SK-N-SH treated with all-trans-retinoic acid at 6 μM for 48 hours (cell line): ENCODE measurements at regions not wholly inside any gene's neighbourhood (a gene's known extent, or its start where the extent isn't known, plus 50 kb on each side); places are given as distances from the start of the nearest gene placed in this dataset.

Source experiments
- ATAC-seq: fragments of 200-7000 bp; cut with Tn5 transposase; 3 replicates; pipeline ENCODE4 v1.9.1; 2020; ENCODE audit warnings: mild to moderate bottlenecking, moderate library complexity
- ARNTL ChIP-seq: fragments of 450-650 bp; formaldehyde crosslinking; IDR thresholded peaks from 2 replicates; pipeline ENCODE4 v1.5.0; 2020; ENCODE audit warnings: low read depth, mild to moderate bottlenecking, moderate library complexity, borderline replicate concordance
- BACH2 ChIP-seq: fragments of 250-450 bp; sonication (Bioruptor Pico); IDR thresholded peaks from 2 replicates; pipeline ENCODE4 v1.9.0; 2021; ENCODE audit warnings: mild to moderate bottlenecking, borderline replicate concordance
- CSDC2 ChIP-seq: fragments of 250-450 bp; sonication (Bioruptor Pico); IDR thresholded peaks from 2 replicates; pipeline ENCODE4 v1.5.0; 2020; ENCODE audit warnings: mild to moderate bottlenecking, moderate library complexity
- ESRRG ChIP-seq: fragments of 250-450 bp; sonication (Bioruptor Pico); IDR thresholded peaks from 2 replicates; pipeline ENCODE4 v1.6.1; 2021; ENCODE audit warnings: mild to moderate bottlenecking
- GLIS3 ChIP-seq: fragments of 250-450 bp; sonication (Bioruptor Pico); IDR thresholded peaks from 2 replicates; pipeline ENCODE4 v1.5.0; 2020; ENCODE audit warnings: mild to moderate bottlenecking, moderate library complexity
- ISL1 ChIP-seq: fragments of 250-450 bp; sonication (Bioruptor Pico); IDR thresholded peaks from 2 replicates; pipeline ENCODE4 v2.1.2; 2022; ENCODE audit warnings: mild to moderate bottlenecking, moderate library complexity
- OSR1 ChIP-seq: fragments of 250-450 bp; sonication (Bioruptor Pico); IDR thresholded peaks from 2 replicates; pipeline ENCODE4 v1.8.0; 2022; ENCODE audit warnings: moderate library complexity, mild to moderate bottlenecking, inconsistent platforms
- POU6F1 ChIP-seq: fragments of 250-450 bp; sonication (Bioruptor Pico); IDR thresholded peaks from 2 replicates; pipeline ENCODE4 v1.8.0; 2021; ENCODE audit warnings: low read depth, mild to moderate bottlenecking, moderate library complexity, borderline replicate concordance
- PPARA ChIP-seq: fragments of 250-450 bp; sonication (Bioruptor Pico); IDR thresholded peaks from 2 replicates; pipeline ENCODE4 v1.5.0; 2020; ENCODE audit warnings: mild to moderate bottlenecking, borderline replicate concordance
- RARB ChIP-seq: fragments of 250-450 bp; sonication (Bioruptor Pico); IDR thresholded peaks from 2 replicates; pipeline ENCODE4 v1.8.0; 2021; ENCODE audit warnings: mild to moderate bottlenecking, moderate library complexity
- SNAI2 ChIP-seq: fragments of 250-450 bp; sonication (Bioruptor Pico); IDR thresholded peaks from 2 replicates; pipeline ENCODE4 v1.5.0; 2020; ENCODE audit warnings: mild to moderate bottlenecking, moderate library complexity
- TCF4 ChIP-seq: fragments of 250-450 bp; sonication (Bioruptor Pico); IDR thresholded peaks from 2 replicates; pipeline ENCODE4 v1.8.0; 2021; ENCODE audit warnings: mild to moderate bottlenecking, moderate library complexity, borderline replicate concordance
- ZC3H10 ChIP-seq: fragments of 250-450 bp; sonication (Bioruptor Pico); IDR thresholded peaks from 2 replicates; pipeline ENCODE4 v1.5.1; 2021; ENCODE audit warnings: mild to moderate bottlenecking, moderate library complexity
- ZFP3 ChIP-seq: fragments of 250-450 bp; sonication (Bioruptor Pico); IDR thresholded peaks from 2 replicates; pipeline ENCODE4 v1.5.0; 2020; ENCODE audit warnings: mild to moderate bottlenecking, moderate library complexity
- ZFP30 ChIP-seq: fragments of 450-650 bp; formaldehyde crosslinking; IDR thresholded peaks from 2 replicates; pipeline ENCODE4 v1.5.0; 2022; ENCODE audit warnings: mild to moderate bottlenecking, moderate library complexity
- ZNF565 ChIP-seq: fragments of 450-650 bp; formaldehyde crosslinking; conservative IDR thresholded peaks from 2 replicates; pipeline ENCODE4 v1.5.0; 2020; ENCODE audit warnings: low read depth, mild to moderate bottlenecking, moderate library complexity
- ZNF70 ChIP-seq: fragments of 450-650 bp; formaldehyde crosslinking; IDR thresholded peaks from 2 replicates; pipeline ENCODE4 v1.5.0; 2020; ENCODE audit warnings: mild to moderate bottlenecking, moderate library complexity
- ZNF8 ChIP-seq: fragments of 450-650 bp; formaldehyde crosslinking; IDR thresholded peaks from 2 replicates; pipeline ENCODE4 v1.5.0; 2020; ENCODE audit warnings: mild to moderate bottlenecking, moderate library complexity
- TF ChIP-seq, protein P1 (sequence below): fragments of 250-450 bp; sonication (Bioruptor Pico); IDR thresholded peaks from 2 replicates; pipeline ENCODE4 v1.5.1; 2020; ENCODE audit warnings: low read depth, mild to moderate bottlenecking, moderate library complexity
- TF ChIP-seq, protein P2 (sequence below): fragments of 250-450 bp; sonication (Bioruptor Pico); IDR thresholded peaks from 2 replicates; pipeline ENCODE4 v1.5.1; 2021; ENCODE audit warnings: mild to moderate bottlenecking, moderate library complexity
- TF ChIP-seq, protein P3 (sequence below): fragments of 250-450 bp; sonication (Bioruptor Pico); IDR thresholded peaks from 2 replicates; pipeline ENCODE4 v1.8.0; 2020; ENCODE audit warnings: mild to moderate bottlenecking, moderate library complexity, borderline replicate concordance
- TF ChIP-seq, protein P4 (sequence below): fragments of 250-450 bp; sonication (Bioruptor Pico); IDR thresholded peaks from 2 replicates; pipeline ENCODE4 v1.5.0; 2020; ENCODE audit warnings: mild to moderate bottlenecking, moderate library complexity

DNA sequence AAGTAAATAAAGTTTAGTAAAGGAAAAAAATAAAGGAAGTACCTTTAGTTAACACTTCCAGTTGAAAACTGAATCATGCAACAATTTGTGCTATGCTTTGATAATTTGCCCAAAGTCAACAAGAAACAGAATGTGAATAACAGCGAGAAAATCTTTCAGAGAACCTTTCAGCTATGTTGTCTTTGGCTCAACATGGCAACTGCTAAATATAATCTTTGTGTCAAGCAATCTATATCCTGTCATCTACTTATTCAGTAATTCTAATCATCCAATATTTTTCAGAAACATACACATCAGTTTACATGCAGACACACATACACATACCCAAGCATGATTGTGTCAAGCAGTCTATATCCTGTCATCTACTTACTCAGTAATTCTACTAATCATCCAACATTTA is 136.0 kb upstream of the PABPC4L start:
- no peak for TF ChIP-seq ZNF8
- no peak for TF ChIP-seq BACH2
- TF ChIP-seq, protein P1, sequence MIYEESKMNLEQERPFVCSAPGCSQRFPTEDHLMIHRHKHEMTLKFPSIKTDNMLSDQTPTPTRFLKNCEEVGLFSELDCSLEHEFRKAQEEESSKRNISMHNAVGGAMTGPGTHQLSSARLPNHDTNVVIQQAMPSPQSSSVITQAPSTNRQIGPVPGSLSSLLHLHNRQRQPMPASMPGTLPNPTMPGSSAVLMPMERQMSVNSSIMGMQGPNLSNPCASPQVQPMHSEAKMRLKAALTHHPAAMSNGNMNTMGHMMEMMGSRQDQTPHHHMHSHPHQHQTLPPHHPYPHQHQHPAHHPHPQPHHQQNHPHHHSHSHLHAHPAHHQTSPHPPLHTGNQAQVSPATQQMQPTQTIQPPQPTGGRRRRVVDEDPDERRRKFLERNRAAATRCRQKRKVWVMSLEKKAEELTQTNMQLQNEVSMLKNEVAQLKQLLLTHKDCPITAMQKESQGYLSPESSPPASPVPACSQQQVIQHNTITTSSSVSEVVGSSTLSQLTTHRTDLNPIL (CRISPR knock-in tag) = no peak
- TF ChIP-seq OSR1 = no peak
- TF ChIP-seq, protein P2, sequence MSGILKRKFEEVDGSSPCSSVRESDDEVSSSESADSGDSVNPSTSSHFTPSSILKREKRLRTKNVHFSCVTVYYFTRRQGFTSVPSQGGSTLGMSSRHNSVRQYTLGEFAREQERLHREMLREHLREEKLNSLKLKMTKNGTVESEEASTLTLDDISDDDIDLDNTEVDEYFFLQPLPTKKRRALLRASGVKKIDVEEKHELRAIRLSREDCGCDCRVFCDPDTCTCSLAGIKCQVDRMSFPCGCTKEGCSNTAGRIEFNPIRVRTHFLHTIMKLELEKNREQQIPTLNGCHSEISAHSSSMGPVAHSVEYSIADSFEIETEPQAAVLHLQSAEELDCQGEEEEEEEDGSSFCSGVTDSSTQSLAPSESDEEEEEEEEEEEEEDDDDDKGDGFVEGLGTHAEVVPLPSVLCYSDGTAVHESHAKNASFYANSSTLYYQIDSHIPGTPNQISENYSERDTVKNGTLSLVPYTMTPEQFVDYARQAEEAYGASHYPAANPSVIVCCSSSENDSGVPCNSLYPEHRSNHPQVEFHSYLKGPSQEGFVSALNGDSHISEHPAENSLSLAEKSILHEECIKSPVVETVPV (CRISPR knock-in tag) = no peak
- no peak for TF ChIP-seq RARB (CRISPR knock-in tag)
- TF ChIP-seq, protein P3, sequence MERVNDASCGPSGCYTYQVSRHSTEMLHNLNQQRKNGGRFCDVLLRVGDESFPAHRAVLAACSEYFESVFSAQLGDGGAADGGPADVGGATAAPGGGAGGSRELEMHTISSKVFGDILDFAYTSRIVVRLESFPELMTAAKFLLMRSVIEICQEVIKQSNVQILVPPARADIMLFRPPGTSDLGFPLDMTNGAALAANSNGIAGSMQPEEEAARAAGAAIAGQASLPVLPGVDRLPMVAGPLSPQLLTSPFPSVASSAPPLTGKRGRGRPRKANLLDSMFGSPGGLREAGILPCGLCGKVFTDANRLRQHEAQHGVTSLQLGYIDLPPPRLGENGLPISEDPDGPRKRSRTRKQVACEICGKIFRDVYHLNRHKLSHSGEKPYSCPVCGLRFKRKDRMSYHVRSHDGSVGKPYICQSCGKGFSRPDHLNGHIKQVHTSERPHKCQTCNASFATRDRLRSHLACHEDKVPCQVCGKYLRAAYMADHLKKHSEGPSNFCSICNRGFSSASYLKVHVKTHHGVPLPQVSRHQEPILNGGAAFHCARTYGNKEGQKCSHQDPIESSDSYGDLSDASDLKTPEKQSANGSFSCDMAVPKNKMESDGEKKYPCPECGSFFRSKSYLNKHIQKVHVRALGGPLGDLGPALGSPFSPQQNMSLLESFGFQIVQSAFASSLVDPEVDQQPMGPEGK = no peak
- no peak for TF ChIP-seq ARNTL (CRISPR knock-in tag)
- no peak for TF ChIP-seq ZNF565
- TF ChIP-seq, protein P4, sequence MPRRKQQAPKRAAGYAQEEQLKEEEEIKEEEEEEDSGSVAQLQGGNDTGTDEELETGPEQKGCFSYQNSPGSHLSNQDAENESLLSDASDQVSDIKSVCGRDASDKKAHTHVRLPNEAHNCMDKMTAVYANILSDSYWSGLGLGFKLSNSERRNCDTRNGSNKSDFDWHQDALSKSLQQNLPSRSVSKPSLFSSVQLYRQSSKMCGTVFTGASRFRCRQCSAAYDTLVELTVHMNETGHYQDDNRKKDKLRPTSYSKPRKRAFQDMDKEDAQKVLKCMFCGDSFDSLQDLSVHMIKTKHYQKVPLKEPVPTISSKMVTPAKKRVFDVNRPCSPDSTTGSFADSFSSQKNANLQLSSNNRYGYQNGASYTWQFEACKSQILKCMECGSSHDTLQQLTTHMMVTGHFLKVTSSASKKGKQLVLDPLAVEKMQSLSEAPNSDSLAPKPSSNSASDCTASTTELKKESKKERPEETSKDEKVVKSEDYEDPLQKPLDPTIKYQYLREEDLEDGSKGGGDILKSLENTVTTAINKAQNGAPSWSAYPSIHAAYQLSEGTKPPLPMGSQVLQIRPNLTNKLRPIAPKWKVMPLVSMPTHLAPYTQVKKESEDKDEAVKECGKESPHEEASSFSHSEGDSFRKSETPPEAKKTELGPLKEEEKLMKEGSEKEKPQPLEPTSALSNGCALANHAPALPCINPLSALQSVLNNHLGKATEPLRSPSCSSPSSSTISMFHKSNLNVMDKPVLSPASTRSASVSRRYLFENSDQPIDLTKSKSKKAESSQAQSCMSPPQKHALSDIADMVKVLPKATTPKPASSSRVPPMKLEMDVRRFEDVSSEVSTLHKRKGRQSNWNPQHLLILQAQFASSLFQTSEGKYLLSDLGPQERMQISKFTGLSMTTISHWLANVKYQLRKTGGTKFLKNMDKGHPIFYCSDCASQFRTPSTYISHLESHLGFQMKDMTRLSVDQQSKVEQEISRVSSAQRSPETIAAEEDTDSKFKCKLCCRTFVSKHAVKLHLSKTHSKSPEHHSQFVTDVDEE (CRISPR knock-in tag) = no peak
- TF ChIP-seq, all 23 proteins: peak for 0
- no peak for ATAC-seq

- TF ChIP-seq CSDC2 (CRISPR knock-in tag) = no peak
- no peak for TF ChIP-seq ESRRG
- no peak for TF ChIP-seq PPARA (CRISPR knock-in tag)
- no peak for TF ChIP-seq ZC3H10 (CRISPR knock-in tag)
- no peak for TF ChIP-seq BACH2
- no peak for TF ChIP-seq ISL1 (CRISPR knock-in tag)
- peak; percentile 36; the same call in 2 of the 3 replicates for ATAC-seq
Measured at GRCh38 chr4:134328741-134329140, 127.2 kb upstream of the PABPC4L start.

DNA sequence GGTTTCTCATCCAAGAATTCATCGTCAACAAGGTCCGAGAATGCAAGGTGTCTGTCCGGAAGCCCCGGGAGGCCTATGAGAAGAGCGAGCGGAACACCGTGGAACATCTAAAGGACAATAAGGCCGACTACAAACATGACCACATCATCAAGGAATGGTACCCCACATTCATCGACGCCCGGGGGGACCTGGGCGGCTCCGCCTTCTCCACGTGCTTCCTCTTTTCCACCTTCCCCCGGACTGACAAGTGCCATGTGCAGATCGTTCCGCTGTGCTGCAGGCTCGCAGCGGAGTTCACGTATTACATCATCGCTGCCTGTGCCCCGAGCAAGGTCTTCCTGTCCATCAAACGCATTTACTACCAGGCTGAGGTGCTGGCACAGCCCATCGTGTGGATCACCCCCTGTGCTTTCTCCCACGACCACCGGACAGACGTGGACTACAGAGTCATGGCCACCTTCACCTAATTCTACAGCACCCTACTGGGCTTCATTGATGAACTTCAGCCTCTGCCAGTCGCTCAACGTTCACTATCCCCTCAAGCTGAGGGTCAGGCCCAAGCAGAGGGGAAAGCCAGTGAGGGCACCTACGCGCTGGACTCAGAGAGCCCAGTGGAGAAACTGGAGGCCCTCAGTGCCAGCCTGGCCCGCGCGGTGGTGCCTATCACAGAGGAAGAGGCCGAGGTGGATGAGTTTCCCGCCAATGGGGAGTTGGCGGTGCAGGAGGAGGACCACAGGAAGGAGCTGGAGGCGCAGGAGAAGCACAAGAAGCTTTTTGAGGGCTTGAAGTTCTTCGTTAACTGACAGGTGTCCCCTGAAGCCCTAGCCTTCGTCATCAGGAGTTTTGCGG is 125.9 kb upstream of the PABPC4L start:
- TF ChIP-seq GLIS3 (CRISPR knock-in tag) (no peak), ISL1 (CRISPR knock-in tag) (no peak), ZNF70 (no peak), RARB (CRISPR knock-in tag) (no peak), ZFP3 (CRISPR knock-in tag) (no peak), POU6F1 (CRISPR knock-in tag) (no peak), TCF4 (CRISPR knock-in tag) (no peak), ZNF8 (no peak), ZFP30 (CRISPR knock-in tag) (no peak), SNAI2 (CRISPR knock-in tag) (no peak), ESRRG (no peak), ZC3H10 (CRISPR knock-in tag) (no peak)
- TF ChIP-seq, protein P4 (CRISPR knock-in tag) = no peak
- TF ChIP-seq, protein P3 = no peak
- ATAC-seq = no peak
